T-helper 17 cell (primary cell): ENCODE measurements at regions not wholly inside any gene's neighbourhood (a gene's known extent, or its start where the extent isn't known, plus 50 kb on each side); places are given as distances from the start of the nearest gene placed in this dataset.
"Not testable (repeated sequence)": the region's sequence is repeated elsewhere in the genome, so short reads cannot be mapped to it uniquely, and the experiment has no call there.

ENCODE experiments used
- ATAC-seq: fragments of 150-1000 bp; cut with Tn5 transposase; 2 replicates; pipeline ENCODE4 v1.10.0; 2021; ENCODE audit warnings: mild to moderate bottlenecking, moderate library complexity
- DNase-seq, 3 donors: peaks; one replicate each; pipeline versions ENCODE4 v3.0.0 to v3.0.0-alpha.2; 2020 to 2021
- H3K9me3 ChIP-seq: one replicate; pipeline ENCODE4 v1.7.0; 2013; ENCODE audit warnings: low read length, mild to moderate bottlenecking; ENCODE audit not compliant: control insufficient read depth, poor library complexity, severe bottlenecking
- H3K27ac Mint-ChIP-seq: one replicate; pipeline ENCODE4 v1.8.0; 2022; ENCODE audit warnings: mild to moderate bottlenecking, moderate library complexity, mixed read lengths
- H3K27me3 Mint-ChIP-seq: one replicate; pipeline ENCODE4 v1.8.0; 2022; ENCODE audit warnings: mixed read lengths
- H3K36me3 Mint-ChIP-seq: one replicate; pipeline ENCODE4 v1.8.0; 2022; ENCODE audit warnings: low read depth, mixed read lengths
- H3K4me1 Mint-ChIP-seq: one replicate; pipeline ENCODE4 v1.8.0; 2022; ENCODE audit warnings: mild to moderate bottlenecking, mixed read lengths
- H3K4me3 Mint-ChIP-seq: one replicate; pipeline ENCODE4 v1.8.0; 2022; ENCODE audit warnings: mild to moderate bottlenecking, moderate library complexity, mixed read lengths

GRCh38 chr13:43971324-43971723 is 91.6 kb downstream of the LACC1 start:
- ATAC-seq, DNase-seq, H3K27me3 Mint-ChIP-seq, H3K4me1 Mint-ChIP-seq, H3K4me3 Mint-ChIP-seq, H3K9me3 ChIP-seq, H3K27ac Mint-ChIP-seq, H3K36me3 Mint-ChIP-seq: not testable (repeated sequence)

DNA sequence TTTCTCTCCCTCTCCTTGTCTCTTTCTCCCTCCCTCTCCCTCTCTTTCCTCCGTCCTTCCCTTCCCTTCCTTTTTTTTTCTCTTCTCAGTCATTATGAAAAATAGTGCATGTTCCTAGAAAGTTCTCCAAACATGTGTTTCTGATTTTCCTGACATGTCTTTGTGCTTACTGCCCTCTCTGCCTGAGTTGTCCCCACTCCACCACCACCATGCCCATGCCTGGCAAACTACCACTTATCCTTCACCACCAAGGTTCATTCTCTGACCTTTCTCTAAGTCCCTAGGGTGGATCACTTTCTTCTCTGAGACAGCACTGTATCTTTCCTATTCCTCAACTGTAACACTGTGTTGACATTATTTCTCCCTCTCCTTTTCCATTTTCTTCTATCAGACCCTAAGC is 98.2 kb downstream of the LACC1 start:
- peaks cover 2% of the 10 kb centered on the region for H3K9me3 ChIP-seq
- no peak overlapping the region for H3K27ac Mint-ChIP-seq
- no peaks in the 10 kb centered on the region for H3K4me1 Mint-ChIP-seq
- DNase-seq = no peak
- peaks cover 3% of the 10 kb centered on the region for H3K36me3 Mint-ChIP-seq
- peaks cover 27% of the 10 kb centered on the region for H3K27me3 Mint-ChIP-seq
- peak overlapping the region; percentile 12 for H3K4me3 Mint-ChIP-seq
- no peak for ATAC-seq

DNA sequence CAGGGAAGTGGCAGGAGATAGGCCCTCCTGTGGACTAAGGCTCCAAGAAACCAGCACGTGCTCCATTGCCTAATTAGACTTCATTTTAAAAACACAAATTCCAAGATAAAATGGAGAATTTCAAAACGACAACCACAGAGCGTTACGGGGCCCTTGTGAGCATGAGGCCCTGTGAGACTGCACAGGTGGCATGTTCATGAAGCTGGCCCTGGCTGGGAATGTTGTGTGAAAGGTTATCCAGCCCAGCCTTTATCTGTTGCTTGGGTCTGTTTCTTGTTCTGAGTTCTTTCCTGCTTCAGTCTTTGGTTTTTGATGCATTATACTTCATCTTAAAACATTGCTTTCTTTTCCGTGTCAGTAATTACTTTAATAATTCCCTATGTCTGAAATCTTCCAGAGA is 99.0 kb downstream of the LACC1 start:
- Mint-ChIP-seq H3K27ac (no peak overlapping the region), H3K27me3 (peaks cover 32% of the 10 kb centered on the region), H3K4me3 (no peak overlapping the region), H3K36me3 (peaks cover 3% of the 10 kb centered on the region), H3K4me1 (no peaks in the 10 kb centered on the region)
- ATAC-seq (no peak), DNase-seq (no peak)
- peaks cover 2% of the 10 kb centered on the region for H3K9me3 ChIP-seq

DNA sequence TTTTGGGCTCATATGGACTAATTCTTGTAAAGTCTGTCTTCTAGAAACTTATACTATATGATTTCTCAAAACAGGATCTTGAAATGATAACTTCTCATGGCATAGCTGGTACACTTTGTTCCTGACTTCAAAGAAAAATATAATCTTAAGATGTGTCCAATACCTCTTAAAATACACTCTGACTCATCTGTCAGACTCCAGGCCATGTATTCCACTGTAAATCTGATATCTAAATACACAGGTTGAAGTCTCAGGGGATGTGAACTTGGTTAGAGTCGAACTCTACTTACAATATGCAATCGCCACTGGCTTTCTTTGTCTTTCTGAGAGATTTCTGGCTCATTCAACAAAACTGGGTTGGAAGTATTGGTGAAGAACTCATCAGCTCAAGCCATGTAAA is 99.8 kb downstream of the LACC1 start:
- ATAC-seq (no peak), DNase-seq (no peak)
- no peak overlapping the region for H3K4me3 Mint-ChIP-seq
- peaks cover 2% of the 10 kb centered on the region for H3K4me1 Mint-ChIP-seq
- H3K9me3 ChIP-seq = peaks cover 2% of the 10 kb centered on the region
- no peak overlapping the region for H3K27ac Mint-ChIP-seq
- H3K27me3 Mint-ChIP-seq = peaks cover 37% of the 10 kb centered on the region
- H3K36me3 Mint-ChIP-seq = peaks cover 5% of the 10 kb centered on the region

DNA sequence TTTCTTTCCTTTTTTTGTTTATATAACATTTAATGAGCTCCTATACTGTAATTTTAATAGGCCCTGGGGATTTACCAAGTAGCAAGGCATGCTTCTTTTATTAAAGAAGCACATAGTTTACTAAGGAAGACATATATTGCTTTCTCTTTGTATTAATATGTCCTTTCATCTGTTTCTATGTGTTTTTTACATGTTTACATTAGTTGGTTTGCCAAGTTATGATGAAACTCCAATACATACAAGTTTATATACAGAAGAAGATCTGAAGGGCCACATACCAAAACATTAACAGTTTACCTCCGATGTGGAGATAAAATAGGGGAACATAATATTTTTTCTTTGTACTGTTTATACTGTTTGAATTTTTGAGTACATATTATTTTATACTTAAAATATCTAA is 100.9 kb downstream of the LACC1 start:
- peaks cover 2% of the 10 kb centered on the region for H3K4me1 Mint-ChIP-seq
- H3K27ac Mint-ChIP-seq = no peak overlapping the region
- peaks cover 2% of the 10 kb centered on the region for H3K9me3 ChIP-seq
- H3K4me3 Mint-ChIP-seq = no peak overlapping the region
- DNase-seq (no peak), ATAC-seq (no peak)
- H3K27me3 Mint-ChIP-seq = peaks cover 42% of the 10 kb centered on the region
- peaks cover 5% of the 10 kb centered on the region for H3K36me3 Mint-ChIP-seq

DNA sequence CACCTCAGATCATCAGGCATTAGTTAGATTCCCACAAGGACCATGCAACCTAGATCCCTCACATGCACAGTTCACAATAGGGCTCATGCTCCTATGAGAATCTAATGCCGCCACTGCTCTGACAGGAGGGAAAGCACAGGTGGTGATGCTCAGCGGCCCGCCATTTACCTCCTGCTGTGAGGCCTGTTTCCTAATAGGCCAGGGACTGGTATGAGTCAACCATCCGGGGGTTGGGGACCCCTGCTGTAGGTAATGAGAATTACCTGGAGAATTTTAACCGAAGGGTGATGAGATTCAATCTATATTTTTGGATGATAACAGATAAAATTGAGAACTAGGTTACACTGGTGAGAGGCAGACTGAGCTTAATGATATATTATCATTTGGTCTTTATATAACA is 101.4 kb downstream of the LACC1 start:
- Mint-ChIP-seq H3K4me3 (no peak overlapping the region), H3K4me1 (peaks cover 2% of the 10 kb centered on the region)
- peaks cover 2% of the 10 kb centered on the region for H3K9me3 ChIP-seq

GRCh38 chr13:43981512-43982301 is 102.0 kb downstream of the LACC1 start:
- Mint-ChIP-seq H3K4me1 (peaks cover 2% of the 10 kb centered on the region), H3K36me3 (peaks cover 5% of the 10 kb centered on the region), H3K4me3 (no peak overlapping the region), H3K27me3 (peaks cover 45% of the 10 kb centered on the region), H3K27ac (no peak overlapping the region)
- no peak for DNase-seq
- peaks cover 2% of the 10 kb centered on the region for H3K9me3 ChIP-seq
- ATAC-seq = no peak

More for the DNA sequence above, 101.4 kb downstream of the LACC1 start:
- DNase-seq (no peak), ATAC-seq (no peak)
- no peak overlapping the region for H3K27ac Mint-ChIP-seq
- H3K27me3 Mint-ChIP-seq = peaks cover 43% of the 10 kb centered on the region
- H3K36me3 Mint-ChIP-seq = peaks cover 5% of the 10 kb centered on the region

GRCh38 chr13:43983373-43983772 is 103.7 kb downstream of the LACC1 start:
- Mint-ChIP-seq H3K4me1 (peaks cover 2% of the 10 kb centered on the region), H3K27me3 (peaks cover 48% of the 10 kb centered on the region), H3K27ac (no peak overlapping the region), H3K36me3 (peaks cover 2% of the 10 kb centered on the region), H3K4me3 (no peak overlapping the region)
- ATAC-seq = no peak
- DNase-seq = no peak
- H3K9me3 ChIP-seq = peaks cover 2% of the 10 kb centered on the region

DNA sequence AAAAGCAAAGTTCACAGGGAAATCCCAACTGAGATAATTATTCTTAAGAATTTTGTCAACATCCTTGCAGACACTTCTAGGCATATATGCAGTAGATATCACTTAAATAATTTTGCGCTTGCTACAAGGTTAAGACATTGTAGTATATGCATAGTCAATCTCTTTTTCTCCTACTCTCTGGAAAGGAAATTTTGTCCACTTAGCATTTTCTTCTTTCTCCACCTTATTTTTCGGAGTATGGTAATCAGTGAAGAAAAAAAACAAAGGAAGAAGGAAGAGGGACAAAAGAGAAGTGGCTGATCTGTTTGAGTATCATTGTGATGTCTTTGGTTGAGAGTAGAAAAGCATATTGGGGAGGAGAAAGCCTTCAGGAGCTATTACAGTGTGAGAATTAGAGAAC is 104.6 kb downstream of the LACC1 start:
- H3K36me3 Mint-ChIP-seq = peaks cover 2% of the 10 kb centered on the region
- H3K9me3 ChIP-seq = peaks cover 2% of the 10 kb centered on the region
- H3K4me3 Mint-ChIP-seq = no peak overlapping the region
- DNase-seq = no peak
- H3K27me3 Mint-ChIP-seq = peaks cover 48% of the 10 kb centered on the region
- H3K27ac Mint-ChIP-seq = no peak overlapping the region
- peaks cover 2% of the 10 kb centered on the region for H3K4me1 Mint-ChIP-seq
- ATAC-seq = no peak

GRCh38 chr13:43985422-43986072 is 105.8 kb downstream of the LACC1 start:
- Mint-ChIP-seq H3K27ac (no peak overlapping the region), H3K4me1 (peaks cover 2% of the 10 kb centered on the region), H3K4me3 (no peak overlapping the region), H3K36me3 (peaks cover 2% of the 10 kb centered on the region), H3K27me3 (peaks cover 42% of the 10 kb centered on the region)
- peaks cover 2% of the 10 kb centered on the region for H3K9me3 ChIP-seq
- DNase-seq (no peak), ATAC-seq (no peak)

DNA sequence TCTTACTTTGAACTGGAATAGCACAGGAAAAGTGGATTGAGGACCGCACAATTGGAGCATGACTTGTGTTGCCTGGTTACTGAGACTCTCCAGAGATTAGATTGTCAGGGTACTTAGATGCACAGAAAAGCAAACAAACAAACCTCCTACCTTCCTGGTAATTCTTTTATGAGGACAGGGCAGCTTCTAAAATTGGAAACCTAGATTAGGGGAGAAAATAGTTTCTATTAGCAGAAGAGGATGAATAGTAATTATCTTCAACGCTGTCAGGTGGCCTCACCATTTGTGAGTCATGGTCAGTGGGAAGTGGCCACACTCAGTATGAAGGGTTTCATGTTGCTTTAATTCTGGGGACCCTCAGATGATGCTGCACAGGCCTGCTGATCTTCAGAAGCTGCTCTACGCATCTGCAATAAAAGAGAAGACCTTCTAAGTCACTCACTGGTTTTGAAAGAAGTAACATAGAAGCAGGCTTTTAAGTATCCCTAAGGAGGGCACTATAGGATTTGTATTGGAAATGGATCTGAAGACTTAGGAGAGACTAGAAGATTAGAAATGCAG is 106.8 kb downstream of the LACC1 start:
- ATAC-seq = no peak
- Mint-ChIP-seq H3K36me3 (peaks cover 2% of the 10 kb centered on the region), H3K4me1 (peaks cover 2% of the 10 kb centered on the region), H3K27ac (no peak overlapping the region), H3K4me3 (no peak overlapping the region), H3K27me3 (peaks cover 36% of the 10 kb centered on the region)
- peaks cover 2% of the 10 kb centered on the region for H3K9me3 ChIP-seq
- no peak for DNase-seq

DNA sequence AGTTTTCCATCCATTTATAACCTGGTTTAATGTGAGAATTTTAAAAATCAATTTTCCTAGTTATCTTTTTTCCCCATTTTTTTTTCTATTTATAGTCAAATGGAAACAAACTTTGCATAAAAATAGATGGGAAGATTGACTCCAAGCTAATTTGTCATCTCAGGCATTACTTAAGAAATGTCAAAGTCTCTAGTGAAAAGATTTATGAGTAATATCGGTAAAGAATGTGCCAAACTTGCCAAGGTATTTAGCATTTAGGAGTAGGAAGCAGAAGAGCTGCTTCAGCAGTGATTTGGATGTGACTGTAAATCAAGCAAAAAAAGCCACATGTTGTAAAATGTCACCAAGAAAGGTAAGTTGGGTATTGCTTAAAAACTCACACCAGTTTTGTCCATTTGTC is 108.6 kb downstream of the LACC1 start:
- H3K9me3 ChIP-seq = no peaks in the 10 kb centered on the region
- no peak overlapping the region for H3K27ac Mint-ChIP-seq
- no peak for DNase-seq
- peaks cover 2% of the 10 kb centered on the region for H3K36me3 Mint-ChIP-seq
- ATAC-seq = no peak
- H3K27me3 Mint-ChIP-seq = peaks cover 32% of the 10 kb centered on the region
- no peak overlapping the region for H3K4me3 Mint-ChIP-seq
- H3K4me1 Mint-ChIP-seq = peaks cover 2% of the 10 kb centered on the region

GRCh38 chr13:43990021-43990420 is 110.3 kb downstream of the LACC1 start:
- no peaks in the 10 kb centered on the region for H3K36me3 Mint-ChIP-seq
- no peak overlapping the region for H3K27ac Mint-ChIP-seq
- no peak for ATAC-seq
- H3K27me3 Mint-ChIP-seq = peaks cover 18% of the 10 kb centered on the region
- peaks cover 2% of the 10 kb centered on the region for H3K9me3 ChIP-seq
- DNase-seq = no peak
- no peak overlapping the region for H3K4me3 Mint-ChIP-seq
- no peaks in the 10 kb centered on the region for H3K4me1 Mint-ChIP-seq
